Activated T-cell treated with anti-CD3 and anti-CD28 coated beads, Interleukin-2, amount 50 U/mL, for 72 hours (primary cell): ENCODE measurements at regions not wholly inside any gene's neighbourhood (a gene's known extent, or its start where the extent isn't known, plus 50 kb on each side); places are given as distances from the start of the nearest gene placed in this dataset.

Experiments
- ATAC-seq, 2 donors: fragments of 150-1000 bp; cut with Tn5 transposase; replicated peaks in 1 of 2; 2 replicates each; pipeline ENCODE4 v1.10.0; 2021; ENCODE audit warnings: moderate library complexity in 2 of 2, mild to moderate bottlenecking in 1 of 2
- DNase-seq, 2 donors: peaks; one replicate each; pipeline ENCODE4 v3.0.0; 2021 to 2022; ENCODE audit warnings: mixed read lengths in 1 of 2
- H3K27ac Mint-ChIP-seq: one replicate; pipeline ENCODE4 v1.8.0; 2022; ENCODE audit warnings: mild to moderate bottlenecking, moderate library complexity, mixed read lengths
- H3K27me3 Mint-ChIP-seq: one replicate; pipeline ENCODE4 v1.8.0; 2022; ENCODE audit warnings: low read depth, mixed read lengths
- H3K36me3 Mint-ChIP-seq, 2 donors: one replicate each; pipeline ENCODE4 v1.8.0; 2022; ENCODE audit warnings: mixed read lengths in 2 of 2, mild to moderate bottlenecking in 1 of 2; ENCODE audit not compliant: insufficient read depth in 2 of 2
- H3K4me1 Mint-ChIP-seq: one replicate; pipeline ENCODE4 v1.8.0; 2022; ENCODE audit warnings: low read depth, mixed read lengths
- H3K4me3 Mint-ChIP-seq, 2 donors: one replicate each; pipeline ENCODE4 v1.8.0; 2022; ENCODE audit warnings: mild to moderate bottlenecking in 2 of 2, mixed read lengths in 2 of 2, moderate library complexity in 2 of 2
- H3K9me3 Mint-ChIP-seq, 2 donors: one replicate each; pipeline ENCODE4 v1.8.0; 2022; ENCODE audit warnings: mixed read lengths in 2 of 2

DNA sequence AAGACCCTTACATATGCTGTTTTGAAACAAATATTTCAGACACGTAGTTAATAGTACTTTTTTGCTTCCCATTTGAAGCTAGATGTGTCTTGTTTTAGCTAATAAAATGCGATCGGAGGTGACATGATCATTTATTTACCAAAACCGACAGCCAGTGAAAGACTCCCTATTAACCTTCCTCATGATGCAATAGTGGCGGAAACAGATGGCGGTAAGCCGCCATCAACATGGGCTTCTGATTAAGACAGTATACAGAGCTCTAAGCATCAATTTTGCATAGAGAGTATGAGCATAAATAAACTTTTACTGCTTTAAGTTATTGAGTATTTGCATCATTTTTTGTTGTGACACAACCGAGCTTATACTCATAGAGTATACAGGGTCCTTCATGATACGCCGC is 1282.4 kb upstream of the ADGRB3 start:
- Mint-ChIP-seq H3K4me1 (no peaks in the 10 kb centered on the region), H3K27ac (no peak overlapping the region), H3K9me3 (peaks cover 5 to 6% of the 10 kb centered on the region in 2 donors), H3K27me3 (no peaks in the 10 kb centered on the region), H3K36me3 (no peaks in the 10 kb centered on the region), H3K4me3 (no peak overlapping the region)
- ATAC-seq (no peak), DNase-seq (no peak)

DNA sequence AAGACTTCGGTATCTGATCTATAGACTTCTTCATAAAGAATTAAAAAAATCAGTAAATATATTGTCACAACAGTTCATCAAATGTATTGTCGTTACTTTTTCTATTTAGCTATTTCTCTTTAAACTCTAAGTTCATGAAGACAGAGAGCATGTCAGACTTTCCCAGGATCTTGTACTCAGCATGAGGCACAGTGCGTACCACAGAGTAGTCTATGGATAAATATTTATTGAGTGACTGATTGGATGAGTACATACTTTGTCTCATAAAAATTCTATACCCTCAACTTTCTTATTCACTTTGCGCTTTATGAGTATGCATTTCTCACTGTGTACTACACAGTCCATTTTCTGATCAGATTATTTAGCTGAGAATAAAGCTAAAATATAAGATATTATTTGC is 1284.4 kb upstream of the ADGRB3 start:
- Mint-ChIP-seq H3K4me3 (no peak overlapping the region), H3K36me3 (no peaks in the 10 kb centered on the region), H3K27me3 (no peaks in the 10 kb centered on the region), H3K27ac (no peak overlapping the region), H3K9me3 (peaks cover 3 to 9% of the 10 kb centered on the region in 2 donors), H3K4me1 (no peaks in the 10 kb centered on the region)
- DNase-seq (no peak), ATAC-seq (no peak)

DNA sequence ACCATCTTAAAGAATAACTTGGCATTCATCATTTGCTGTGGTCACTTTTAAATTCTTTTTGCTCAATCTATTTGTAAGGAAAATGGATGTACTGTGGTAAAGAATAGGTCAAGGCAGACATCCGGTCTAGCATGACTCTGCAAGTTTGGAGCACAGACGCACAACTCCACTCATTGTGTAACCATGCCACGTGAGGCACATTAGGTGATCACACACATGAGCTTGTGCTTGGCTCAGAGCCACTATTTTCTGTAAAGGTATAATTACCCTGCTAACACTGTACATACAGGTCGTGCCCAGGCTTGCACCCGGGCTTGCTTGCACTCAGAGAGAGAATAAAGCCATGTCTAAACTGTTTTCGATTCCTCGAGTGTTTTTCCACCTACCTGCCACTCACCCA is 1289.1 kb upstream of the ADGRB3 start:
- H3K9me3 Mint-ChIP-seq = peaks cover 0 to 5% of the 10 kb centered on the region in 2 donors
- ATAC-seq = no peak
- no peaks in the 10 kb centered on the region for H3K4me1 Mint-ChIP-seq
- no peak for DNase-seq
- no peak overlapping the region for H3K4me3 Mint-ChIP-seq
- no peak overlapping the region for H3K27ac Mint-ChIP-seq
- no peaks in the 10 kb centered on the region for H3K36me3 Mint-ChIP-seq
- H3K27me3 Mint-ChIP-seq = no peaks in the 10 kb centered on the region

DNA sequence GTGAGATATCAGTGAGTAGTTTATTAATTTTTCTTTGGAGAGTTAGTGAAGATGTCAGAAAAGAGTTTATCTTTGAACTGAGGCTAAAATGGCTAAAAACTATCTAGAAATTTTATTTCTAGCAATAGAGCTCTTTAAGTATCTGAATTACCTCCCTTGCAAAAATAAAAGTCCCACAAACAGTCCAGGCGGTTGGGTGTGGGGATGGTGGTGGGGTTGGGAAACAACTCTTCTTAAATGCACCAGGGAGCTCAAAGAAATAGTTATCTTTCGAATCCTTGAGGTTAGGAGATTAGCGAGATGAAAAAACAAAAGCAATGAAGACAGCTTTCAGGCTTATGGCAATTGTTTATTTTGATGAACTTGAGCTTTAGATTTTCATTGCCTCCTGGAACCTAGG is 1299.1 kb upstream of the ADGRB3 start:
- Mint-ChIP-seq H3K4me3 (no peak overlapping the region), H3K27ac (no peak overlapping the region), H3K36me3 (no peaks in the 10 kb centered on the region), H3K27me3 (no peaks in the 10 kb centered on the region), H3K9me3 (peaks cover 3 to 5% of the 10 kb centered on the region in 2 donors), H3K4me1 (no peaks in the 10 kb centered on the region)
- DNase-seq (no peak), ATAC-seq (no peak)

DNA sequence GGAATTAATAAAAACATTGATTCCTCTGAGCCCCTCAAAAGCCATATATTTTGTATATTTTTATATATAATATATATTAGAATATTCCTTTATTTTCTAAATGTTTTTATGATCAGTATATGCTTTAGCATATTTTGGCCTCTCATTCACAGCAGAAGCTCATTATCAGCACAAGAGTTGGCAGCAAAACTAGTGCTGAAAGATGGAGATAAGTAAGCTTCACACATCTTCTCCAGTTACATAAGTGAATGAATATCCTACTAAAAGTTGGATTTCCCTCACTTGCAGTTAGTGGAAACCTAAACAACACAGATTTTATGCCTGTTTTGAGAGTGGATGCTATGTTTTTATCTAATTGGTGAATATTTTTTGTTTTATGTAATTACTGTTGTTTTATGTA is 1303.8 kb upstream of the ADGRB3 start:
- Mint-ChIP-seq H3K4me3 (no peak overlapping the region), H3K27me3 (no peaks in the 10 kb centered on the region), H3K36me3 (no peaks in the 10 kb centered on the region), H3K4me1 (no peaks in the 10 kb centered on the region), H3K27ac (no peak overlapping the region), H3K9me3 (peaks cover 2 to 4% of the 10 kb centered on the region in 2 donors)
- no peak for ATAC-seq
- DNase-seq = no peak

DNA sequence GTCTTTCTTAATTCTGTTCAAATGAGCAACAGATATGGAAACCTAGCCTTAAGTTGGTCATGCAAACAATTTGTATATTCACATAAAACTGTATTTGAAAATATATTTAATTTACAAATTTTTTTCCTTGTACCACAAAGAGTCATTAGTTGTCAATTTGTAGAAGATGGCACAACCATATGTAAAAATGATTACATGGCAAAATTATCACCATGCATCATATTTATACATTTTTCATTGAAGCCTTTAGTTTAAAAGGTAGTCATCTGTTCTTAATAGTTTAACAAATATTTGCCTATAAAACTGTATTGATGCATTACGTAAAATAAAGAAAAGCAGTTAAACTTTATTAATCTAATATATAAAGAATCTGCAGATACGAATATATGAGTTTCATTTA is 1306.8 kb upstream of the ADGRB3 start:
- H3K27me3 Mint-ChIP-seq = no peaks in the 10 kb centered on the region
- DNase-seq (no peak), ATAC-seq (no peak)
- H3K4me3 Mint-ChIP-seq = no peak overlapping the region
- peaks cover 4 to 7% of the 10 kb centered on the region in 2 donors for H3K9me3 Mint-ChIP-seq
- no peaks in the 10 kb centered on the region for H3K36me3 Mint-ChIP-seq
- H3K27ac Mint-ChIP-seq = no peak overlapping the region
- no peaks in the 10 kb centered on the region for H3K4me1 Mint-ChIP-seq

DNA sequence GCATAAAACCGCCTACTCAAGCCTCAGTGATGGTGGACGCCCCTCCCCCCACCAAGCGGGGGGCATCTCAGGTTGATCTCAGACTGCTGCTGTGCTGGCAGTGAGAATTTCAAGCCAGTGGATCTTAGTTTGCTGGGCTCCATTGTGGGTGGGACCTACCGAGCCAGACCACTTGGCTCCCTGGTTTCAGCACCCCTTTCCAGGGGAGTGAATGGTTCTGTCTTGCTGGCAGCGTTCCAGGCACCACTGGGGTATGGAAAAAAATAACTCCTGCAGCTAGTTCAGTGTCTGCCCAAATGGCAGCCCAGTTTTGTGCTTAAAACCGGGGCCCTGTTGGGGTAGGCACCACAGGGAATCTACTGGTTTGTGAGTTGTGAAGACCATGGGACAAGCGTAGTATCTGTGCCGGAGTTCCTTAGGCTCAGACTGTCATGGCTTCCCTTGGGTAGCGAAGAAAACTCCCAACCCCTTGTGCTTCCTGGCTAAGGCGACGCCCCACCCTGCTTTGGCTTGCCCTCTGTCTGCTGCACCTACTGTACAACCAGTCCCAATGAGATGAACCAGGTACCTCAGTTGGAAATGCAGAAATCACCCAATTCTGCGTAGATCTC is 1334.5 kb upstream of the ADGRB3 start:
- no peak overlapping the region for H3K27ac Mint-ChIP-seq
- no peaks in the 10 kb centered on the region for H3K36me3 Mint-ChIP-seq
- peaks cover 6 to 7% of the 10 kb centered on the region in 2 donors for H3K9me3 Mint-ChIP-seq

DNA sequence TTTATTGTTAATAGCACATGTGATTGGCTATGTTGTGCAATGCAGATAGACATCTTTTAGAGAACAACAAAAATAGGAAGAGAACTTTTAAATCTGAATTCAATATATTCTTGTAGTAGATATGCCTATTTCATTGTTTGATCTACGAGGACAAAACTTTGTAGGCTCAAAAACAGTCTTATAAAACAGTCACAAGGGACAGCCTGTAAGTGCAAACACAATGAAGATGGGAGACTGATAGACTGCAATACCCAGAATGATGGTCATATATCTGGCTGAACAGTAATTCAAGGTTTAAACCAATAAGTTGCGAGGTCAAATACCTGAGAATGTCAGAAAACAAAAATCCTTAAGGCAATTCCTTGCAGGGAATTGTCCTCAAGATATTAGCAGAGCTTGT is 1342.9 kb upstream of the ADGRB3 start:
- no peaks in the 10 kb centered on the region for H3K36me3 Mint-ChIP-seq

More for the DNA sequence above, 1334.5 kb upstream of the ADGRB3 start:
- Mint-ChIP-seq H3K27me3 (no peaks in the 10 kb centered on the region), H3K4me1 (no peaks in the 10 kb centered on the region), H3K4me3 (no peak overlapping the region)
- DNase-seq (no peak), ATAC-seq (no peak)

DNA sequence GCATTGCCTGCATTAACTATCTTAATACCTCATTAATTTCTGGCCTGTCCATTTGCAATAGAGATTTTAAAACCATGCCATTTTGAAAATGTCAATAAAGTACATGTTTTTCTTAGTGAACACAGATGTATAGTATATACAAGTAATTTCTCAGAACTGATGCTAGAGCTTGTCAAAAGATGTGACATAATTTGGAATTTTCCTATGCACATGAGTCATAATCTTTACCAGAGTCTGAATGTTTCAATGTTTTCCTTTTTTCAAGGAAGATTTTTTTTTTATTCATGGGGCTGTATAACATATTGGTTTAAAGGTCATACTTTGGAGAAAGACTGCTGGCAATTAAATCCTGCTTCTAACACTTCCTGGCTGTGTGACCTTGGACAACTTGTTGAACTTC is 1347.5 kb upstream of the ADGRB3 start:
- no peaks in the 10 kb centered on the region for H3K27me3 Mint-ChIP-seq
- no peak overlapping the region for H3K27ac Mint-ChIP-seq
- DNase-seq = no peak
- ATAC-seq = no peak
- peaks cover 4 to 7% of the 10 kb centered on the region in 2 donors for H3K9me3 Mint-ChIP-seq
- no peaks in the 10 kb centered on the region for H3K36me3 Mint-ChIP-seq
- no peak overlapping the region for H3K4me3 Mint-ChIP-seq
- H3K4me1 Mint-ChIP-seq = no peaks in the 10 kb centered on the region

More for the DNA sequence above, 1342.9 kb upstream of the ADGRB3 start:
- Mint-ChIP-seq H3K27me3 (no peaks in the 10 kb centered on the region), H3K4me1 (no peaks in the 10 kb centered on the region), H3K27ac (no peak overlapping the region), H3K4me3 (no peak overlapping the region), H3K9me3 (peaks cover 1 to 3% of the 10 kb centered on the region in 2 donors)
- ATAC-seq (no peak), DNase-seq (no peak)

DNA sequence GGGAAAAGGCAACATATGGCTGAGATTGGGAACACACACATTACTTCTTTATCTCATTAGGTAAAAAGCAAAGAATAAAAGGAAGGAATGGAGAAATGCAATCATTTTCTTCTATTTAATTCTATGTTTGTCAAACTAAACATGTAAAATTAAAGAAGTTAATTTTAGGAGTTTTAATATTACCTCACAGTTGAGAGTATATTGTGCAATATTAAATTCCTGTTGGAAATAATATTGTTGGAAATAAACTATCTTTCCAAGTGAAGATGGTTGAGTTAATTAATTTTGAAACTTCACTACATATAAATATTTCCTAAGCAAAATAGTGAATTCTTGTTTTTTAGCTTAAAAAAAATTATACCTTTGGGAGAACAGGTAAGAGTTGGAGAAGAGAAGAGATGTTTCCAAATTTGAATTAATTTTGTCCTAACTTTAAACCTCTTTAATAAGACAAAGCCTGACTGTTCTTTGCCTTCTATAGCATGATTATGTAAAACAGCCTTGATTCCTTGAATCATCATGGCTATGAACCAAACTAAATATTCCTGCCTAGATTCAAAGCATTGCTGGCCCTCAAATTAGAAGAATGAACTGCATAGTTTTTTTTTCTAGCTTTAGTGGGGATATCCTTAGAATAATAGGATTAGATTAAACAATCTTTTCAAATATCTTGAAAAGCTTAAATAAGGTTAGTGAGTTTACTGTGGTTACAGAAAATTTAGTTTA is 1349.1 kb upstream of the ADGRB3 start:
- ATAC-seq (no peak), DNase-seq (no peak)
- H3K27me3 Mint-ChIP-seq = no peaks in the 10 kb centered on the region
- no peak overlapping the region for H3K4me3 Mint-ChIP-seq
- peaks cover 7% of the 10 kb centered on the region in 2 donors for H3K9me3 Mint-ChIP-seq
- no peaks in the 10 kb centered on the region for H3K4me1 Mint-ChIP-seq
- no peaks in the 10 kb centered on the region for H3K36me3 Mint-ChIP-seq
- H3K27ac Mint-ChIP-seq = no peak overlapping the region

DNA sequence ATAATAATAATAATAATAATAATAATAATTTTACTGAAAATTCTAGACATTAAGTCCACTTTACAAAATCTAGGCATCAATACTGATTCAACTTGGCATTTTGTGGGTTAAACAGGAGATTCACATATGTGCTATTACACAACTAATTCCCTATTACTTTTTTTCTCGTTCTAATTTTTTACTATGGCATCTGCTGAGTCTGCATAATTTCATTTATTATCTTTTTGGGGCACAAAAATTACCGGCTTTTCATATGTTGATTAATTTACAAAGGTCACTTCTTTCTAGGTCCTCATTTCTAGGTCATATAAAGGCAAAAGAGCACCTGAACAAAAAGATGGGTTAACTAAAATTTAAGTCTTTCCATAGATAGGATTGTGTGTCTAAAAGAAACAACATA is 1357.8 kb upstream of the ADGRB3 start:
- Mint-ChIP-seq H3K9me3 (peaks cover 3 to 4% of the 10 kb centered on the region in 2 donors), H3K27me3 (no peaks in the 10 kb centered on the region), H3K36me3 (no peaks in the 10 kb centered on the region), H3K4me3 (no peak overlapping the region), H3K4me1 (no peaks in the 10 kb centered on the region), H3K27ac (no peak overlapping the region)
- DNase-seq (no peak), ATAC-seq (no peak)

DNA sequence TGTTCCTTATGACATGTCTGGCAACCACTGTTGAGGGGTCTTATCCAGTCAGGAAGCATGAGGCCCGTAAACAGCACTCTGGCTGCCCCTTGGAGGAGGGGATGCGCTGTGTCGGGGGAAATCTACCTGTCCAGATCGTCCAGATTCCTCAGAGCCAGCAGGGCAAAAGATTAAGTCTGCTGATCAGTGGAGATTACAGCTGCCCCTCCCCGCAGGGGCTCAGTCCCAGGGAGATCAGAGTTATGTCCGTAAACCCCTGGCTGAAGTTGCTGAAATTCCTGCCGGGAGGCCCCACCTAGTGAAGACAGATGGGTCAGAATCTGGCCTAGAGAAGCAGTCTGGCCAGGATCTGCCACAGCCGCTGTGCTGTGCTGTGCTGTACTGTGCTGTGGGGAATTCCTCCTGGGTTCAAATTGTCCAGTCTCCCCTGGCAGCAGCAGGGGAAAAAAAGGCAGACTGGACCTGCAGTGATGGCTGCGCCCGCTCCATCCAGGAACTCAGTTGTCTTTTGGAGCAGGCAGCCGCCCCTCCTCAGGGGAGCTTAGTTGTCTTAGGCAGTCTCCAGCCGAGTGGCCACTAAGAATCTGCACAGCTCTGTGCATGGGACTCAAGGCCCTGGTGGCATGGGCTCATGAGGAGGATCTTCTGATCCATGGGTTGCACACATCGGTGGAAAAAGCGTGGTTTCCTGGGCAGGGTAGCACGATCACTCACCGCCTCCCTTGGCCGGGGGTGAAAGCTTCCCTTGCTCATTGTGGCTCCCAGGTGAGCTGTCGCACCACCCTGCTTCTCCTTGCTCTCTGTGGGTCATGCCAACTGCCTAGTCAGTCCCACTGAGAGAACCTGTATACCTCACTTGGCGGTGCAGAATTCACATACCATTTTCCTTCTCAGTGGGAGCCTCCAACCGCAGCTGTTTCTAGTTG is 1368.8 kb upstream of the ADGRB3 start:
- H3K36me3 Mint-ChIP-seq = no peaks in the 10 kb centered on the region
- no peak overlapping the region for H3K4me3 Mint-ChIP-seq
- no peaks in the 10 kb centered on the region for H3K27me3 Mint-ChIP-seq
- peaks cover 3 to 16% of the 10 kb centered on the region in 2 donors for H3K9me3 Mint-ChIP-seq
- ATAC-seq (no peak), DNase-seq (no peak)
- no peaks in the 10 kb centered on the region for H3K4me1 Mint-ChIP-seq
- no peak overlapping the region for H3K27ac Mint-ChIP-seq

DNA sequence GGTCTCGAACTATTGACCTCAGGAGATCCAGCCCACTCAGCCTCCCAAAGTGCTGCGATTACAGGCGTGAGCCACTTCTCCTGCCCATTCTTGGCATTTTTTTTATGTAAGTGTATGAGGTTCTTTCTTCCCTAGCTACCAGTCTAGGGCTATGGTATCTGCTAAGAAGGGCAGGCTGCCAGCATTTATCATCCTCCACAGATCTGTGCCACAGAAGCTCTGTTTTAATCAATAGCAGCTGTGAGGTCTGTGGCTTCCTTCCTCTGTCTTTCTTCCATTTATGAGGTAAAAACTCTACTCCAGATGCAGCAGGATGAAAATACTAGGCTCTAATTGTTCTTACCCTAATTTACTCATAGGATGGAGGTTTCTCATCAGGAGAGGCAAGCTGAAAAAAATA is 1382.4 kb upstream of the ADGRB3 start:
- Mint-ChIP-seq H3K36me3 (no peaks in the 10 kb centered on the region), H3K4me3 (no peak overlapping the region), H3K27ac (no peak overlapping the region), H3K9me3 (peaks cover 2 to 3% of the 10 kb centered on the region in 2 donors), H3K27me3 (no peaks in the 10 kb centered on the region), H3K4me1 (no peaks in the 10 kb centered on the region)
- DNase-seq = no peak
- ATAC-seq = no peak
